BLaER1 (cell line): ENCODE measurements at regions not wholly inside any gene's neighbourhood (a gene's known extent, or its start where the extent isn't known, plus 50 kb on each side); places are given as distances from the start of the nearest gene placed in this dataset.

Experiments
- H3K27ac ChIP-seq: shearing (Covaris generic); formaldehyde crosslinking; 2 replicates; pipeline ENCODE4 v1.8.1; 2022
- H3K27me3 ChIP-seq: shearing (Covaris generic); formaldehyde crosslinking; 2 replicates; pipeline ENCODE4 v1.8.1; 2022
- H3K36me3 ChIP-seq: shearing (Covaris generic); formaldehyde crosslinking; 2 replicates; pipeline ENCODE4 v1.8.1; 2022
- H3K4me1 ChIP-seq: shearing (Covaris generic); formaldehyde crosslinking; 2 replicates; pipeline ENCODE4 v1.8.1; 2022
- H3K4me2 ChIP-seq: shearing (Covaris generic); formaldehyde crosslinking; 2 replicates; pipeline ENCODE4 v1.8.1; 2022
- H3K4me3 ChIP-seq: shearing (Covaris generic); formaldehyde crosslinking; 2 replicates; pipeline ENCODE4 v1.8.1; 2022
- H3K9ac ChIP-seq: shearing (Covaris generic); formaldehyde crosslinking; 2 replicates; pipeline ENCODE4 v1.8.1; 2022
- H3K9me3 ChIP-seq: shearing (Covaris generic); formaldehyde crosslinking; 2 replicates; pipeline ENCODE4 v1.8.1; 2022
- H4K20me1 ChIP-seq: shearing (Covaris generic); formaldehyde crosslinking; 2 replicates; pipeline ENCODE4 v1.8.1; 2022
- Cebpa-rat ChIP-seq: shearing (Covaris generic); IDR thresholded peaks from 2 replicates; pipeline ENCODE4 v1.8.1; 2022

DNA sequence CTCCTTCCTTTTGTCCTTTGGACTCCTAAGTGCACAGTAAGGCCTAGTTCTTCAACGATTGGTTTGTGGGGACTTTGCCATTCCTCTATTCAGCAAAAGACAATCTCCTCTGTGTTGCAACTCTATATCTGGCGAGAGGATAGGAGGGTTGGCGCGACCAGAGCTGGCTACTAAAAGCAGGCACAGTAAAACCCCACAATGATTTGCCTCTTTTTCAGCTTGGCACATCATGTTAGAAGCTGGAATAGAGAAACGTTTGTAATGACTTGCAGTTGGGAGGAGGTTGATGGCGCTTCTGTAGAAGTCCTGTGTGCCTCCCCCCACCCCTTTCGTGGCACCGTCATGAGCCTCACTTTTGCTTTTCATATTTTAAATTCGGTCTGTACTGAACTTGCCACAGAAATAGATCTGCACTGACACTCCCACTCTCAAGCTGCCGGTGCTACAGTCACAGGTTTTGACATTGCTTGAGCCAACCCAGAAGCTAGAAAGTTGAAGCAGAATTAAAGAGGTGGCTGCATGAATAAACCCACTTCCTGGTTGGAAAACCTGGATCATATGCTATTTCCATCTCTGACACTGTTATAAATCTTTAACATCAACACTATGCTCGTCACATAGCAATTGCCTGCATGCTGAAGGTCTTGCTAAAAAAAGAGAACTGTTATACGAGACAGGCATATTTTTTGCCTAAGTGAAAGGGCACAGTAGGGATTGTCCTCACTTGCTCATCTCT is 315.3 kb upstream of the PRICKLE1 start:
- no peaks in the 10 kb centered on the region for H3K4me1 ChIP-seq
- no peaks in the 10 kb centered on the region for H3K36me3 ChIP-seq
- no peak for TF ChIP-seq Cebpa-rat
- no peak overlapping the region for H3K27ac ChIP-seq
- H3K9me3 ChIP-seq = peaks cover 17% of the 10 kb centered on the region
- no peak overlapping the region for H3K4me2 ChIP-seq
- H3K4me3 ChIP-seq = no peak overlapping the region
- H3K27me3 ChIP-seq = no peaks in the 10 kb centered on the region
- no peak overlapping the region for H3K9ac ChIP-seq
- H4K20me1 ChIP-seq = no peaks in the 10 kb centered on the region

GRCh38 chr12:42903736-42904135 is 314.2 kb upstream of the PRICKLE1 start:
- H3K9me3 ChIP-seq = peaks cover 17% of the 10 kb centered on the region
- no peak overlapping the region for H3K4me2 ChIP-seq
- H3K4me1 ChIP-seq = no peaks in the 10 kb centered on the region
- no peak for TF ChIP-seq Cebpa-rat
- H3K36me3 ChIP-seq = no peaks in the 10 kb centered on the region
- H3K4me3 ChIP-seq = no peak overlapping the region
- no peak overlapping the region for H3K27ac ChIP-seq
- no peaks in the 10 kb centered on the region for H4K20me1 ChIP-seq
- H3K9ac ChIP-seq = no peak overlapping the region
- H3K27me3 ChIP-seq = no peaks in the 10 kb centered on the region

DNA sequence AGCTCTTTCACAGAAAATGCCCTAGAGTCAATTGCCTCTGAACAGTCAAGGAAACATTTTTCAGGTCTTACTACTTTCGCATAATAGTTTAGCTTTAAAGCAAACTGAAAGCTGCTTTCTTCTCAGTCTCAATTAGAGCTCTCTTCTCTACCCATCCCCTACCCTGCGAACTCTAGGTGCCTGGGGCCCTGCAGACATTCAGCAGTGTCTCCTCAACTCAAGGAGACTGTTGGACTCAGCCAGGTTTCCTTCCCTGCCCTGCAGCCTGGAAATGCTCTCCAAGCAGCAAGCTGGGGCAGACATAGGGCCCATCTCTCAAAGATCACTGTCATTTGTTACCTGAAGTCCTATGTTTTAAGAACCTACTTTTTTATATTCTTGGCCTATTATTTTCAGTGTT is 312.5 kb upstream of the PRICKLE1 start:
- Histone ChIP-seq H3K9ac (no peak overlapping the region), H3K4me2 (no peak overlapping the region), H3K4me3 (no peak overlapping the region), H3K27me3 (no peaks in the 10 kb centered on the region), H4K20me1 (no peaks in the 10 kb centered on the region), H3K4me1 (no peaks in the 10 kb centered on the region), H3K27ac (no peak overlapping the region), H3K9me3 (peaks cover 9% of the 10 kb centered on the region), H3K36me3 (no peaks in the 10 kb centered on the region)
- no peak for TF ChIP-seq Cebpa-rat

- H3K27me3 ChIP-seq = no peaks in the 10 kb centered on the region
- H3K27ac ChIP-seq = no peak overlapping the region
- H3K4me3 ChIP-seq = no peak overlapping the region
- H3K4me2 ChIP-seq = no peak overlapping the region
- no peaks in the 10 kb centered on the region for H3K36me3 ChIP-seq
- no peak for TF ChIP-seq Cebpa-rat
- no peak overlapping the region for H3K9ac ChIP-seq
- H4K20me1 ChIP-seq = no peaks in the 10 kb centered on the region
- no peaks in the 10 kb centered on the region for H3K9me3 ChIP-seq
- H3K4me1 ChIP-seq = no peaks in the 10 kb centered on the region
These were observed 304.3 kb upstream of the PRICKLE1 start for GRCh38 chr12:42893803-42894202.

GRCh38 chr12:42892702-42893551 is 303.4 kb upstream of the PRICKLE1 start:
- Histone ChIP-seq H3K4me1 (no peaks in the 10 kb centered on the region), H3K9ac (no peak overlapping the region), H3K9me3 (no peaks in the 10 kb centered on the region), H3K27ac (no peak overlapping the region), H4K20me1 (no peaks in the 10 kb centered on the region), H3K27me3 (no peaks in the 10 kb centered on the region), H3K4me2 (no peak overlapping the region), H3K4me3 (no peak overlapping the region), H3K36me3 (no peaks in the 10 kb centered on the region)
- no peak for TF ChIP-seq Cebpa-rat

GRCh38 chr12:42887657-42888056 is 298.1 kb upstream of the PRICKLE1 start:
- Histone ChIP-seq H3K4me3 (no peak overlapping the region), H3K9me3 (no peaks in the 10 kb centered on the region), H3K36me3 (no peaks in the 10 kb centered on the region), H3K9ac (no peak overlapping the region), H4K20me1 (no peaks in the 10 kb centered on the region), H3K27me3 (no peaks in the 10 kb centered on the region), H3K4me1 (no peaks in the 10 kb centered on the region), H3K4me2 (no peak overlapping the region), H3K27ac (no peak overlapping the region)
- TF ChIP-seq Cebpa-rat = no peak

GRCh38 chr12:42886160-42886559 is 296.6 kb upstream of the PRICKLE1 start:
- Histone ChIP-seq H3K9me3 (no peaks in the 10 kb centered on the region), H3K4me1 (no peaks in the 10 kb centered on the region), H3K27me3 (no peaks in the 10 kb centered on the region), H3K36me3 (no peaks in the 10 kb centered on the region), H3K27ac (no peak overlapping the region), H4K20me1 (no peaks in the 10 kb centered on the region), H3K4me3 (no peak overlapping the region), H3K9ac (no peak overlapping the region), H3K4me2 (no peak overlapping the region)
- no peak for TF ChIP-seq Cebpa-rat

DNA sequence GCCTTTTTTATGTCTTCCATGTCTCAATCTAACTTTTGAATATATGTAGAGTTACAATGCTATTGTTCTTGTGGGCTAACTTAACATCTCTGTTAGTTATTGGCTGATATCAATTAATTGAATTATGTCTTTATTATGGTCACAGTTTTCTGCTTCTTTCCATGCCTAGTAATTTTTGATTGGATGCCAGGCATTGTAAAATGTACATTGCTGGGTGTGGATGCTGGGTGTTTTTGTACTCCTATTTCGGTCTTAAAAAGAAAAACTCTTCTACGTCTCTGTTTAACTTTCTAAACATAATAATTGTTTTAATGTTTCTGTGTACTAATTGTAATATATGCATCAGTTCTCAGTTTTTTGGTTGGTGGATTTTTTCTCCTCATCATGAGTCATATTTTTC is 296.1 kb upstream of the PRICKLE1 start:
- H3K36me3 ChIP-seq = no peaks in the 10 kb centered on the region
- no peak overlapping the region for H3K27ac ChIP-seq
- no peaks in the 10 kb centered on the region for H3K9me3 ChIP-seq
- no peaks in the 10 kb centered on the region for H3K27me3 ChIP-seq
- TF ChIP-seq Cebpa-rat = no peak
- no peaks in the 10 kb centered on the region for H4K20me1 ChIP-seq
- H3K4me2 ChIP-seq = no peak overlapping the region
- H3K4me3 ChIP-seq = no peak overlapping the region
- H3K4me1 ChIP-seq = no peaks in the 10 kb centered on the region
- H3K9ac ChIP-seq = no peak overlapping the region

DNA sequence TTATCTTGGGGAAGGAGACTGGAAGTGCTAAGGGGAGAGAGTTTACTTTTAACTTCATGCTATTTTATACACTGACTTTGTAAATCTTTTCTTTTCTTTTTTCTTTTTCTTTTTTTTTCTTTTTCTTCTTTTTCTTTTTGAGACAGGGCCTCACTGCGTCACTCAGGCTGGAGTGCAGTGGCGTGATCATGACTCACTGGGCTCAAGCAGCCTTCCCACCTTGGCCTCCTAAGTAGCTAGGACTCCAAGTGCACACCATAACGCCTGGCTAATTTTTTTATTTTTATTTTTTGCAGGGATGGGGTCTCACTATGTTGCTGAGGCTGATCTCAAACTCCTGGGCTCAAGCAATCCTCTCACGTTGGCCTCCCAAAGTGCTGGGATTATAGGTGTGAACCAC is 294.6 kb upstream of the PRICKLE1 start:
- TF ChIP-seq Cebpa-rat = no peak
- Histone ChIP-seq H3K4me2 (no peak overlapping the region), H3K27ac (no peak overlapping the region)

DNA sequence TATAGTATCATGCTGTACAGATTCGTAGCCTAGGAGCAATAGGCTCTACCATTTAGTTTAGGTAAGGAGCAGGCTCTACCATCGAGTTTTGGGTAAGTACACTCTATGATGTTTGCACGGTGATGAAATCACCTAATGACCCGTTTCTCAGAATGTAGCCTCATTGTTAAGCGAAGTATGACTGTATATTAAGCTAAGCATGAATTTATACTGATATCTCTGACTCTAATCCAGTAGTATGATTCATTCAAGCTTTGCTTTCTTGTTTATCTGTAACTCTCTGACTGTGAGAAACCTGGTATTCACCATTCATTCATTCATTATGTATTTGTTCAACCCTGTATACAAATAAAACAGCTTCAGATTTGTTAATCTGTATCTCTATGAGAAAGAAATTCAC is 283.9 kb upstream of the PRICKLE1 start:
- H3K27ac ChIP-seq = no peak overlapping the region

More for the DNA sequence above, 294.6 kb upstream of the PRICKLE1 start:
- Histone ChIP-seq H3K9ac (no peak overlapping the region), H3K4me3 (no peak overlapping the region), H3K36me3 (no peaks in the 10 kb centered on the region), H3K27me3 (no peaks in the 10 kb centered on the region), H3K4me1 (no peaks in the 10 kb centered on the region), H3K9me3 (no peaks in the 10 kb centered on the region), H4K20me1 (no peaks in the 10 kb centered on the region)

More for the DNA sequence above, 283.9 kb upstream of the PRICKLE1 start:
- Histone ChIP-seq H3K27me3 (no peaks in the 10 kb centered on the region), H3K9me3 (no peaks in the 10 kb centered on the region), H3K4me3 (no peak overlapping the region), H3K36me3 (no peaks in the 10 kb centered on the region), H4K20me1 (no peaks in the 10 kb centered on the region), H3K9ac (no peak overlapping the region), H3K4me1 (no peaks in the 10 kb centered on the region), H3K4me2 (no peak overlapping the region)
- TF ChIP-seq Cebpa-rat = no peak
